Erythroblast (primary cell): ENCODE measurements at regions not wholly inside any gene's neighbourhood (a gene's known extent, or its start where the extent isn't known, plus 50 kb on each side); places are given as distances from the start of the nearest gene placed in this dataset.

ENCODE experiments used
- GATA1 ChIP-seq: IDR thresholded peaks from 2 replicates; pipeline ENCODE4 v1.6.1; 2011; ENCODE audit warnings: low read depth, mild to moderate bottlenecking, control low read depth, low read length, moderate library complexity
- POLR2A ChIP-seq: IDR thresholded peaks from 2 replicates; pipeline ENCODE4 v1.6.1; 2011; ENCODE audit warnings: mild to moderate bottlenecking, low read length

GRCh38 chr7:153404781-153405279, 645.3 kb downstream of the ACTR3B start:
- TF ChIP-seq GATA1 = no peak
- TF ChIP-seq POLR2A = no peak
